GM18520 (cell line): ENCODE measurements at regions not wholly inside any gene's neighbourhood (a gene's known extent, or its start where the extent isn't known, plus 50 kb on each side); places are given as distances from the start of the nearest gene placed in this dataset.
"Not testable (repeated sequence)": the region's sequence is repeated elsewhere in the genome, so short reads cannot be mapped to it uniquely, and the experiment has no call there.

Source experiments
- ATAC-seq: cut with Tn5 transposase; IDR thresholded peaks from one replicate; pipeline ENCODE4 v1.9.1; 2021; ENCODE audit not compliant: unreplicated experiment

DNA sequence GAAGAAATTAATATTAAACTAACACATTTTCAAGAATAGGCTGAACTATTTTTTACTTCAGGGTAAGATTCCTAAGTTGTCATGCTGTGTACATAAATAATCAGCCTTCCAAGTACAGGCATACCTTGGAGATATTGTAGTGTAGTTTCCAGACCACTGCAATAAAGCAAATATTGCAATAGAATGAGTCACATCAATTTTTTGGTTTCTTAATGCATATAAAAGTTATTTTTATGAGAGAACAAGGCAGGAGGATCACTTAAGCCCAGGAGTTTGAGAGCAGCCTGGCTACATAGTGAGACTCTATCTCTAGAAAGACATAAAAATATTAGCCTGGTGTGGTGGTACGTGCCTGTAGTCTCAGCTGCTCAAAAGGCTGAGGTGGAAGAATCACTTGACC is 511.5 kb downstream of the UQCRFS1 start:
- ATAC-seq, result no peak

DNA sequence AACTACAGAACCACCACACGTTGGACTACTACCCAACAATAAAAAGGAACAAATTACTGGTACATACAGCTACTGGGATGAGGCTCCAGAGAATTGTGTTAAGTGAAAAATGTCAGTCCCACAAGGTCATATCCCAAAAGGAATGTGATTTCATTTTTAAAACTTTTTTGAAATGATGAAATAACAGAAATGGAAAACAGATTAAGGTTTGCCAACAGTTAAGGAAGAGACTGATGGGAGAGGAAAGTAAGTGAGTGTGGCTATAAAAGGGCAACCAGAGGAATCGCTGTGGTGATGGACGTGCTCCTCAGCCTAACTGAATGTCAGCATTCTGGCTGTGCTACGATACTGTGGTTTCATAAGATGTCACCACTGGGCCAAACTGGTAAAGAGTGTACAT is 512.8 kb downstream of the UQCRFS1 start:
- no peak for ATAC-seq

DNA sequence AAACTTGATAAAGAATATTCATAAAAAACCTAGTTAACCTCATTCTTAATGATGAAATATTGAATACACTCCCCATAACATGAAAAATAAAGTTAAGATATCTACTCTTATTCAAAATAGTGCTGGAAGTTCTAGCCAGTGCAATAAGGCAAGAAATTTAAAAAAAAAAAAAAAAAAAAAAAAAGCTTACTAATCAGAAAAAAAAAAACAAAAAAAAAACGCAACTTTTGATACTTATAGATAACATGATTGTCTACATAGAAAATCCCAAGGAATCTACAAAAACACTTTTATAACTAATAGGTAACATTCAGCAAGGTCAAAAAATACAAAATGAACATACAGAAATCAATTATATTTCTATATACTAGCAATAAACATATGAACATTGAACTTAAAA is 515.6 kb downstream of the UQCRFS1 start:
- no peak for ATAC-seq

DNA sequence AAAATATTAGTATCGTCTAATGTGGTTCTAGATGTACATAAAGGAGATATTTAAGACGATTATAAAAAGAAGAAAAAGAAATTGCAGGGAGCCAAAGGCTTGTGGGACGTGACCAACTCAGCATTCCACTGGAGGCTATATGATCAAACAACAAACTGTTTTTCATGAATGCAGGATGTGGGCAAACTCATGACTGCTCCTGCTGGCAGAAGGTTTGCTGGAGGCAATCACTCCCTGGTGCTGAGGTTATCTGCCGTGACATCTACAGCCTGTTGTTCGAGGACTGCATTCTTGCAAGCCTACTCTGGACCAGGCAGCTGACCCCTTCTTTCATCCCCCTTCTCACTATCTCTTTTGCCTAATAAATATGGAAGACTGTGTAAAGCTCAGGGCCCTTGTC is 518.1 kb downstream of the UQCRFS1 start:
- ATAC-seq, result no peak

DNA sequence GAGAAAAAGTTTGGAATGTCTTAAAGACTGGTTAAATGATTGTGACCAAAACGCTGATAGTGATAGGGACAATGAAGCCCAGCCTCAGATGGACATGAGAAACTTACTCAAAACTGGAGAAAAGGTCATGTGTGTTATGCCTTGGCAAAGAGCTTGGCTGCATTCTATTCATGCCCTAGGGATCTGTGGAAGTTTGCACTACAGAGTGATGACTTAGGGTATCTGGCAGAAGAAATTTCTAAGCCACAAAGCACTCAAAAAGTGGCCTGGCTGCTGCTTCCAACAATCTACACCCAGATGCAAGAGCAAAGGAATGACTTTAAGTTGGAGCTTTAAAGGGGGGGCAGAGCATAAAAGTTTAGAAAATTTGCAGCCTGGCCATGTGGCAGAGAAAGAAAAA is 521.3 kb downstream of the UQCRFS1 start:
- no peak for ATAC-seq

DNA sequence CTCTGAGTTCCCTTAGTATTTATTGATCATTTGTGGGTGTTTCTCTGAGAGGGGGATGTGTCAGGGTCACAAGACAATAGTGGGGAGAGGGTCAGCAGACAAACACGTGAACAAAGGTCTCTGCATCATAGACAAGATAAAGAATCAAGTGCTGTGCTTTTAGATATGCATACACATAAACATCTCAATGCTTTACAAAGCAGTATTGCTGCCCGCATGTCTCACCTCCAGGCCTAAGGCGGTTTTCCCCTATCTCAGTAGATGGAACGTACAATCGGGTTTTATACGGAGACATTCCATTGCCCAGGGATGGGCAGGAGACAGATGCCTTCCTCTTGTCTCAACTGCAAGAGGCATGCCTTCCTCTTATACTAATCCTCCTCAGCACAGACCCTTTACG is 523.5 kb downstream of the UQCRFS1 start:
- not testable (repeated sequence) for ATAC-seq

DNA sequence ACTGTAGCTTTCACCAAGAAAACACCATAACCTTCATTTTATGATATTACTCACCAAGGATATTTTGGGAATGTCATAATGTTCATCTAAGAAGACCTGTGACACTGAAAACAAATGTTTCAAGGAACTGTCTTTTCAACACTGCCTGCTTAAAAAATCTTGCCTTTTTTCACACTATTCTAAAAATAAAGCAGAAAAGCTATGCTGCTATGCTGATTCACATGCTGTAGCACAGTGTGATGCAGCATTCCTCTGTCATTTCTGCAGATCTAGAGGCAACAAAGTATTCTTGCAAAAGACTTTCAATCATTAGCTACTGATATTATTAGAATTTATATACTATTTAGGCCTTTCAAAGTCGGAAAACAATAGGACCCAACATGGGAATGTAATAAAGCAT is 525.7 kb downstream of the UQCRFS1 start:
- ATAC-seq, result no peak

DNA sequence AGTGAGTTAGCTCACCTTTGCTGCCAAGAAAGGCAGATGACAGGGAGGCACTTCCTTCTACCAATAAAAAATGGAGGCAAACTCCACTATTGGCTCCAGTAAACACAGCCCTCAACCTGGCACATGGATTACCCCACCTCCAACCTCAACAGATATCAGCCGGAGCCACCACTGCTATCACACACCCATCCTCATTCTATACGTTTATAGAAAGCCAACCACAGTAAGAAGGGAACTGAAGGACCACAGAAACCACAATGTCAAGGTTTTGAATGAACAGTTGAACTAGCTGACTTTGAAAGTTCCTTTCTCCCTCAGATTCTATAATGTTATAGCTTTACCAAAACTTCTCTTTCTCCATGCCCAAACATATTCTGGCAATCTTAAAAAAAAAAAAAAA is 526.2 kb downstream of the UQCRFS1 start:
- ATAC-seq, result no peak

DNA sequence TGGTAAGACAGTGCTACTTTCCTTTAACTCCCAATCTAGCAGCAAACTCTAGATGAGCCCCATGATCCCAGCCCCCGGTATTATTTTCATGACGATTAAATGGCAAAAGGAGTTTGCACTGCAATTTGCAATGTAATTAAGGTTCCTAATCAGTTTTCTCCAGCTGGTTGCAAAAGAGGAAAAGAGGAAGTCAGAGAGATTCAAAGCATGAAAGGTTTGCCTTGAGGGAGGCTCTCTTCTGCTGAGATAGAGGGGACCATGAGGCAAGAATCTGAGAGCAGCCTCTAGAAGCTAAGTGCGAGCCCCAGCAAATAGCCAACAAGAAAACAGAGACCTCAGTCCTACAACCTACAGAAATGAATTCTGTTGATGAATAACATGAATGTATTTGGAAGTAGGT is 527.1 kb downstream of the UQCRFS1 start:
- no peak for ATAC-seq

DNA sequence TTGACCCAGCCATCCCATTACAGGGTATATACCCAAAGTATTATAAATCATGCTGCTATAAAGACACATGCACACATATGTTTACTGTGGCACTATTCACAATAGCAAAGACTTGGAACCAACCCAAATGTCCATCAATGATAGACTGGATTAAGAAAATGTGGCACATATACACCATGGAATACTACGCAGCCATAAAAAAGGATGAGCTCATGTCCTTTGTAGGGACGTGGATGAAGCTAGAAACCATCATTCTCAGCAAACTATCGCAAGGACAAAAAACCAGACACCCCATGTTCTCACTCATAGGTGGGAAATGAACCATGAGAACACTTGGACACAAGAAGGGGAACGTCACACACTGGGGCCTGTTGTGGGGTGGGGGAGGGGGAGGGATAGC is 527.9 kb downstream of the UQCRFS1 start:
- not testable (repeated sequence) for ATAC-seq

DNA sequence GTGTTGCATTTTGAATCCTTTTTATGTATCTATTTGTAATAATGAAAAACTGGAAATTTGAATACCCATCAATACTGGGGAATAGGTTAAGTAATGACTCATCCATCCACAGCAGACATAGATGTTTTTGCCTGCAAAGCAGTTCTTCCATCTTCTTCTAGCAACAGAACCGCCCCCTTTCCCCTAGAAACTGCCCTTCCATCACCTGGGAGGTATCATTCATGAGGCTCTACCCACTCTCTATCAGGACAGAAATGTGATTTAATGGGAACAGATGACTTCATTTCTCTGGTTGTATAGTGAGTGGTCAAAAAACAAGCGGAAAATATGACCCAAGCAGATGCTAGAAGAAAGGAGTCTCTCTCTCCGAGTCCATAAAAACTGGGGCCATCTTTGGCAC is 532.8 kb downstream of the UQCRFS1 start:
- ATAC-seq, result no peak

DNA sequence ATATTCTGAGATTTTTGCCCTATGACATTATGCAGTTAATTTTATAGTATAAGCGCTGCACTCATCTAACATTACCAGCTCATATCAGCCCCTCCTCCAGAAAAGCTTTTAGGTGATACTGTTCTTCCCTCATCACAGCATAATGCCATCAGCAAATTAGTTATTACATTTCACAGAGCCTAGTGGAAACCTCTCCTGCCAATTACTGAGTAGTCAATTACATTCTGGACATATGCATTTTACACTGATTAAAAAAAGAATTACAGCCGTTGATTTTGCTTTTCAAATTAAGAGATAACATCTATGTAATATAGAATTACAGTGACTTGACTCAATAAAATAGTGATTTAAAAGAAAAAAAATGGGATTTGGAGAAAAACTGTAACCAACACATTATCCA is 542.1 kb downstream of the UQCRFS1 start:
- no peak for ATAC-seq

DNA sequence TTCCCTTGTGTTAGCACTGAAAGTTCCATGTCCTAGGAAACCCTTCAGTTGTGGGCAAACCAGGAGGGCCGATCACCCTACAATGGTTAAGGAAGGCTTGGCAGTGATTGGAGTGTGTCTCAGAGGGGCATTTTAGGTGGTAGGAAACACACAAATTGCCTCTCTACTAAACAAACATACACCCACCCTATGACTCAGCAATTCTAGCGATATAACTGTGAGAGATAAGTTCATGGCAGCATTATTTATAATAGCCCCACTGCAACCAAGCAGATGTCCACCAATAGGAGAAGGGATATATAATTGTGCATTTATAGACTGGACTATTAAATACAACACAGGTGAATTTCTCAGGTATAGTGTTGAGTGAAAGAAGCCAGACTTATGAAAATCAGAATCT is 543.1 kb downstream of the UQCRFS1 start:
- no peak for ATAC-seq

DNA sequence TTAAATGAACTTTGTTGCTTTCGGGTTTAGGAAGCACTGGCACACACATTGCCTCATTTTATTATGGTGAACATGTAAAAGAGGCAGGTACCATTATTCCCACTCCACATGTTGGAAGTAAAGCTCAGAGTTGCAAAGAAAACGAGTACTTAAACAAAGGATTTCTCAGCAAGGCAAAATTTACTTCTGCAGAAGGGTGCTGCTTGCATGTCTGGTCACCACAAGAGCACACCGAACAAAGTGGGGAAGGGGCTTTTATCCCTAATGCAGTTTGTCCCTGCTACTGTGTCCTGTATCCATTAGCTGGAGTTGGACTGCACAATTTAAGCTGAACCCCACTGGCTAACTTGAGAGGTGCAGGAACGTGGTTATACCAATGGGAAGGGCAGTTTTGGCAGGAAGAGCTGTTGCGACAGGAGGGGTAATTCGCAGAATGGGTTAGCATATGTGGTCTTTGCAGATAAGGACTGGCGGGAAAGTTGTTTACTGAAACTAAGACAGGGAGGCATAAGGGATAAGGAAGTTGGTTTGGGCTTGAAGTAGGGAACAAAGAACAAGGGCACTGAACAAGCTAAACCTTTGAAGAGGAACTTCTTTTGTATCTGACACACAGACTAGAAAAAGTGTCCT is 545.5 kb downstream of the UQCRFS1 start:
- ATAC-seq, result no peak

DNA sequence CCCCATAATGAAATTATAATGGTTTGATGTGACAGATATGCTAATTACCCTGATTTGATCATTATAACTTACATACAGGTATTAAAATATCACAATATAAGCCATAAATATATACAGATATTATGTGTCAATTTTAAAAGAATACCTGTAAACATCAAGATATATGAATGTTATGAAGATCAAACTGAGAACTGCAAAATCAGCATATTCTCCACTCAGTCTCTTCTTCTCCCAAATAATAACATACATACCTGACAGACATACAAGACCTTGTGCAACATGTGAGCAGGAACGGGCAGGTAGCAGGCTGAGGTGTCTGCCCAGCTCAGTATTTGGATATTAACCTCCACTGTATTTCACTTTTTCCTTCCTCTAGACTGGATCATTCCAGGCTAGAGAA is 547.2 kb downstream of the UQCRFS1 start:
- ATAC-seq, result no peak

DNA sequence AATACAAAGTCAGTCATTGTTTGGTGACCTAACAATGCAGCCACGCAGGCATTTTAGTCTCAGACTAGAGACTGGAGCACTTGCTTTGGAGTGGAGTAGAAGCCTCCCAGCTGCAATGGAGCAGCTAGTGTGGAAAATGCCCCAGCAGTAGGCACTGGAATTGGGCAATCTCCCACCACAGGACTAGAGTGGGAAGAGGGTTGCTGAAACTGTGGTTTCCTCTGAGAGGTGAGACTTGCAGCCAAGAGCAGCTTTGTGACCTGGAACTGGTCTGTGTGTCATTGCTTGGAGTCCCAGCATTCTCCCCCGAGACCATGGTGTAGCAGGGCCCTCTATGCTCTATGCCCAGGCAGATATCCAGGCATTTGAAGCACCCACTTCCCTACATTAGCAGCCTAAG is 556.3 kb downstream of the UQCRFS1 start:
- no peak for ATAC-seq

DNA sequence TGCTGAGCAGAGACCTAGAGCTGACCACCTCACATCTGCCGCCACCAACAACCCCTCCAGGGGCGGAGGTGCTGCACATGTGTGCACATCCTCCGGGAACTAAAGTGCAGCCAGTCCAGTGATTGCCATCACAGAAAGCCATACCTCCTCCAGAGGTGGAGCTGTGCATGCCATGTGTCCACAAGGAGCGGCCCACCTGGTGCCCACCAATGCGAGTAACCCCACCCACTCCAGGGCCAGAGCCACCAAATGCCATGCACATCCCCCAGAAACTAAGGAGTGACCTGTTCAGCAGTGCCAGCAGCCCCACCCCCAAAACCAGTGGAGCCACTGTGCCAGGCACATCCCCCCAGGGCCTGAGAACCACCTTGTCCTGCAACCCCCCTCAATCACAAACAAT is 557.9 kb downstream of the UQCRFS1 start:
- ATAC-seq, result no peak

DNA sequence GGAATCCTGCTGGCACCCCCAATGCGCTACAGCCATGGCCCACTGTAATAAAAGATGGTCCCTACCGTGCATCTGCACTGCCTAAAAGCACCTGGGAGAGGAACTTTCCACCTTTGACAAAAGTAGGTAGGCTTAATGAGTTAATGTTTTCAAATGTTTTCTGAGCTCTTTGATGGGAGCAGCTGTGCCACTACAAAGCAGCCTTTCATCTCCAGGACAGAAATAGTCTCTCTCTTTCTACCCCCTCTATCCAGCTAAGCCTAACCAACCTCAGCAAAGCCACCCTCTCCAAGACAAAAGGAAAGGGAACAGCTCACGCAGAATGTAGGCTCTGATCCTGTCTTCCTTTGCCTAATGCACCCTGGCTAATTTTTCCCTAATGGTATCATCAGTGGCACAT is 560.2 kb downstream of the UQCRFS1 start:
- ATAC-seq, result no peak

DNA sequence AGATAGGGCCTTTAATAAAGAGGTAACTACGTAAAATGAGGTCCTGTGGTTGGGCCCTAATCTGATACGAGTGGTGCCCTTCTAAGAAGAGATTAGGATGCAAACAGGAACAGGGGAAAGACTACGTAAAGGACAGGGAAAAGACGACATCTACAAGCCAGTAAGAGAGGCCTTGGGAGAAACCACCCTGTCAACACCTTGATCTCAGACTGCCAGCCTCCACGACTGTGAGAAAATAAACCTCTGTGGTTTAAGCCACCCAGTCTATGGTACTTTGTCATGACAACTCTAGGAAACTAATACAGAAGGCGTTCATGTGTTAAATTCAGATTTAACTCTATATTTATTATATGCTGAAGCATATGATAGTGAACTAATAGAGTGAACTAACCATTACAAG is 566.3 kb downstream of the UQCRFS1 start:
- ATAC-seq, result no peak

DNA sequence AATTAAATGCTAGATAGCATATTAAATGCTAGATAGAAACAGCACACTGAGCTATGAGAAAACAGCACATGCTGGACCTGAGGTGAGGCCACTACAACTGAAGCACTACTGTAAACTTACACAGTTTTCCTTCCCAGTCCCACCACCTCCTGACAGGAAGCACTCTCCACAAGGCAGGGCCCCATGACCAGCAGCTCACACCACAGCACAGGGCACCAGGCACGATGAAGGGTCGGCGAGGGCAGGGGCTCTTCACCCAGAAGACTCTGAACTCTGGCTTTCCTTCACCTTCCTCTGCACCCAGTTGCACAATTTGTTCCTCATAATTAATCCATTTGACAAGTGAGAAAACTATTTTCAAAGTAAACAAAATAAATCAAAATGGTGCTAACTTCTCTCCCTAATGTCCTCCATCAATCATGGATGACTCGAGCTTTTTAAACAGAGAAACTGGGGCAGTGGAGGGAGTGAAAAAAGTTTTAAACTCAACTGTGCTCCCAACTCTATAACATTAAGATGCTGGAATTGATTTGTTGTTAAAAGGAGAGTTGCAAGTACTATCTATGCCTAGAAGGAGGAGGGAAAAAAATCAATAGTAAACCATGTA is 568.7 kb downstream of the UQCRFS1 start:
- ATAC-seq, result no peak

DNA sequence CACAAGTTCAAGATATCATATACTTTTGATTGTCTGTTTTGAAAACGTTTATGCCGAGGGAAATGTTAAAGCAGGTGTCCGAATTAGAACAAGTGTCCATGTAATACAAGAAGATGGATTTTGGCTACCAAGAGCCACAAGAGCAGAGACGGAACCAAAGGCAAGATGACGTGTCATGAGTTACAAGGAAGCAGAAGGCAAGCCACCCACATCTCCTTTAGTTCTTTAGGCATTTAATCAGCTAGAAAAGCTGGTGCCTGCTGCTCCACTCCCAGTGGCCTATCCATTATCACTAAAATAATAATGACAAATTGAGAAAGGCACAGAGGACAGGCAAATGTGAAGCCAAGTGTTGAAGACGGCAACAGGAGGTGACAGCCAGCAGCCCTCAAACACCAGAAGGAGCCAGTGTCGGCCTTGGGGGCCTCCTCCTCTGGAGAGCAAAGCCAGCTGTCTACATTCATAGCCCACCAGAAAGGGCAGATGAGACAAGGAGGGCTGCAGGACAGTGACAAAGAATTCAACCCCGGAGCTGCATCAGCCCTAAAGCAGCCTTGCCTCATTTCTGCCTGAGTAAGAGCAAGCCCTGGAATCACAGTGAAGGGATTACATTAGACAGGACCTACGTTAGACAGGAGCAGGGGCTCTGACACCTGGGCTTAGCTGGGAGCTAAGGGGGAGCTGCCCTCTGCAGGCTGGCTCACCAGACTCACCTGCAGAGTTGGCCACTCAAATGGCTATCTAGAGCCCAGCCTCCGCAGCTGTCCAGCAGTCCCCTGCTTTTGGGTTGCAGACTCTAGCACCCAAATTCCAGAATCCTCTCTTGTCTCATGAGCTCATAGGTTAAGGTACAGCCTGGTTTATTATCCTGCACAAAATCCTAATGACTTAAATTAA is 569.9 kb downstream of the UQCRFS1 start:
- no peak for ATAC-seq

DNA sequence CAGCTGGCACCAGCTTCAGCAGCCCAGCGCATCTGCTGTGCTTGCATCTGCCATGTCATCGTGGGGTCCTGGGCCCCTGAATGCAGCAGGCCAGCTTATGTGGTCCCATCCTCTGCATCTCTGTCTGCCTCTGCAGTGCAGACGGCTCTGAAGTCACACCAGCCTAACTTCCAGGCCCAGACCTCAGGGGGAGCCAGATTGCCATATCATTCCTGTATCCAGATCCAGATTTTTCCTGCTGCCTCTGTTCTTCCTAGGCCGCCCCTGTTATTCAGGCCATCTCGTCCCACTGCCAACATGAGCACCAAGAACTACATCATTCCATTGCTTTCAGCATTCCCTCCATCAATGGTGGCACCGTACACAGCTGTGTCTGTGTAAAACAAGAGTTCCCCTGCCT is 571.6 kb downstream of the UQCRFS1 start:
- ATAC-seq, result no peak
